GM13977 (cell line): ENCODE measurements at regions not wholly inside any gene's neighbourhood (a gene's known extent, or its start where the extent isn't known, plus 50 kb on each side); places are given as distances from the start of the nearest gene placed in this dataset.

Source experiments
- DNase-seq: peaks from one replicate; pipeline ENCODE4 v3.0.0; 2012; ENCODE audit warnings: low spot score
- in situ Hi-C: fragments of 300-500 bp; cut with MboI; formaldehyde crosslinking; loops from one replicate; pipeline ENCODE4 v1.12.0; 2022; ENCODE audit warnings: low sequenced_read_pairs, low pct_unique_long_range_greater_than_20kb, mixed read lengths, inconsistent platforms; ENCODE audit not compliant: unreplicated experiment
- TF ChIP-seq, protein P1 (sequence below): IDR thresholded peaks from 2 replicates; pipeline ENCODE4 v1.5.1; 2012; ENCODE audit warnings: mild to moderate bottlenecking, control low read depth; ENCODE audit not compliant: insufficient read depth; ENCODE audit errors: extremely low read depth, missing control alignments

DNA sequence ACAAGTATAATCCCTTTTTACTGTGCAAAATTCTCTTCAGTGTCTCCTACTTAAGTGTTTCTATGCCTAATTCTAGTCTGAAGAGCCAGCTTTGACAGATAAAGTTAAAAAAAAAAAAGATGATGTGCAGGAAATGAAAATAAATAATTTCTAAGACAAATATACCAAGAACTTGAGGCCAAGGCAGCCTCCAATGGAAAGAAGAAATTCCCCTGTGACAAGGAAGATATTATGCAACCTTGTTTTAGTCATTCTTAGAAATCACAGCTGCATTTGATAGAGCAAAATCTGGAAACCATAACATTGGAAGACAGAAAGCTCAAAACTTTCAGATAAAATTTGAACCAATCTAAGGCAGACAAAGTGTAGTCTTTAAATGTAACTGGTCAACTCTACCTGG is 375.9 kb upstream of the TLE4 start:
- in situ Hi-C loops = no loop called here
- no peak for DNase-seq
- TF ChIP-seq, protein P1, sequence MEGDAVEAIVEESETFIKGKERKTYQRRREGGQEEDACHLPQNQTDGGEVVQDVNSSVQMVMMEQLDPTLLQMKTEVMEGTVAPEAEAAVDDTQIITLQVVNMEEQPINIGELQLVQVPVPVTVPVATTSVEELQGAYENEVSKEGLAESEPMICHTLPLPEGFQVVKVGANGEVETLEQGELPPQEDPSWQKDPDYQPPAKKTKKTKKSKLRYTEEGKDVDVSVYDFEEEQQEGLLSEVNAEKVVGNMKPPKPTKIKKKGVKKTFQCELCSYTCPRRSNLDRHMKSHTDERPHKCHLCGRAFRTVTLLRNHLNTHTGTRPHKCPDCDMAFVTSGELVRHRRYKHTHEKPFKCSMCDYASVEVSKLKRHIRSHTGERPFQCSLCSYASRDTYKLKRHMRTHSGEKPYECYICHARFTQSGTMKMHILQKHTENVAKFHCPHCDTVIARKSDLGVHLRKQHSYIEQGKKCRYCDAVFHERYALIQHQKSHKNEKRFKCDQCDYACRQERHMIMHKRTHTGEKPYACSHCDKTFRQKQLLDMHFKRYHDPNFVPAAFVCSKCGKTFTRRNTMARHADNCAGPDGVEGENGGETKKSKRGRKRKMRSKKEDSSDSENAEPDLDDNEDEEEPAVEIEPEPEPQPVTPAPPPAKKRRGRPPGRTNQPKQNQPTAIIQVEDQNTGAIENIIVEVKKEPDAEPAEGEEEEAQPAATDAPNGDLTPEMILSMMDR = no peak

DNA sequence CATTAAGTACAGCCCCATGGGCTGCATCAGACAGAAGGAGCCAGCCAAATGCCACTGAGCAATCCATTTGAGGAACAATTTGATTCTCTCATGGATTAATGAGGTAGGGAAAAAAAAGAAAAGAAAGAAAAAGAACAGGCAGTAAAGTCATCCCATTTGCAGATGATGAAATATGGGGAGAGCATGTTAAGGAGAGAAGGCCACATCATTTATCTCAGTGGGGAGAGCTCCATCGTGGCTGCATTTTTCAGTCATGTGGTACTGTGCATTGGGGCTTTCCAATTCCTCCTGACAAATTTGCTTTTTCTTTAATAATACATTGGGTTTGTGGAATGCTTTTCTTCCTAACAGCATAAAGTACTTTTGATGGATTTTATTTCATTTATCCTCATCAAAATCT is 375.2 kb upstream of the TLE4 start:
- TF ChIP-seq, protein P1 = no peak
- in situ Hi-C loops = no loop called here
- no peak for DNase-seq

DNA sequence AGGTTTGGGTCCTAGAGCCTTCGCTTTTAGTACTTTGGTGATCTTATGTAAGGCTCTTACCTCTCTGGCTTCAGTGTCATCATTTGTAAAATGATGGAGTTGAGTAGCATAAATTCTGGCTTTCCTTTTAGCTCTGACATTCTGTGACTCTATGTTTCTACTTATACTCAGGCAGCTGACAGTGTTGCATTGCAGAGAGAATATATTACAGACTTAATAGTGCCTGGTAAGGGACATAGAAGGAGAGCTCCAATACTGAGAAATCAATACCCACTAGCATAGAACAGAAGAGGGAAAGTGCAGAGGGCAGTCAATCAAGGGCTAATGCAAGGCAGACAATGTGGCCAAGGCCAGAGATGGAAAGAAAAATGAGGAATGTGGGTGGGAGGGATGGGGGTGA is 371.4 kb upstream of the TLE4 start:
- DNase-seq = no peak
- TF ChIP-seq, protein P1 = no peak
- in situ Hi-C loops = no loop called here

DNA sequence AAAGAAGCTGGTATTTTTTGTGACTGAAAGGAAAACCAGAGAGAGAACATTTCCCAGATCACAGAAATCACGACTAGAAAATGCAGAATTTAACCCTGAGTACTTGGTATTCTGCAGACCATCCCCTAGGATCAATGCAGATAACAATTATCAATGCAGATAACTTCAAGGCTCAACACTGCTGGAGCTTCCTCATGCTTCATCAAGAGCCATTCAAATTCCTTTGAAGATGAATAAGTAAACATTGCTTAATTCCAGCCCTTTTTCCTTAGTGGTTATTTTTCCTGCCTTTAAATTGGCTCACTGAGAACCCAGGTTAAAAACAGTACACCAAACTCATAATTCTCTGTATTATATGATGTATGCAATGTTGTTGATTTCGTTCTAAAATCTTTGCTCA is 370.1 kb upstream of the TLE4 start:
- TF ChIP-seq, protein P1 = no peak
- in situ Hi-C loops = no loop called here
- DNase-seq = no peak

DNA sequence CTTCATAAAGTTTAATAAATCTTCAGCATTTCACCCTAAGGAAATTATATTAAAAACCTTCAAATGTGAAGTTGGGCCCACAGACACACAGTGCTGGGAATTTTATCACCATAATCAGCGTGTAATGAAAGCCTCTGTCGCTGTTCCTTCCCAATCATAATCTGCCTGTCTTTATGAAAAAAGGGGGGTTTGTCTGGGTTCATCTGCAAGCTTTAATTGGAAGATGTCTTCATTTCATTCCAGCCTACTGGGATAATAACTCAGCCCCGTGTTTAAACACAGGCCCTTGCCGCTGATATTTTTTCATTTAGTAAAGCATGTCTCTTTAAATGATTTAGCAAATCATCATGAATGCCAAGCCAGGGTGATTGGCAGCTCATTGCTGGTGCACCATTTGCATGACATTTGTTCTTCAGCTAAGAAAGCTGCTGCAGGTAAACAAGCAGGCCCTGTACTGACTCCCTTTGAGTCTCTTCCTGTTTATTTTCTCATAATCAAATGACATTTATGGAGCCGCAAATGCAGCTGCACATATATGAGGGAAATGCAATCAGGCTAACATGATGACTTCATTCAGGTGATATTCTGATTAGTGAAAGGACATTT is 362.9 kb upstream of the TLE4 start:
- DNase-seq = no peak
- TF ChIP-seq, protein P1 = no peak
- in situ Hi-C loops = no loop called here

DNA sequence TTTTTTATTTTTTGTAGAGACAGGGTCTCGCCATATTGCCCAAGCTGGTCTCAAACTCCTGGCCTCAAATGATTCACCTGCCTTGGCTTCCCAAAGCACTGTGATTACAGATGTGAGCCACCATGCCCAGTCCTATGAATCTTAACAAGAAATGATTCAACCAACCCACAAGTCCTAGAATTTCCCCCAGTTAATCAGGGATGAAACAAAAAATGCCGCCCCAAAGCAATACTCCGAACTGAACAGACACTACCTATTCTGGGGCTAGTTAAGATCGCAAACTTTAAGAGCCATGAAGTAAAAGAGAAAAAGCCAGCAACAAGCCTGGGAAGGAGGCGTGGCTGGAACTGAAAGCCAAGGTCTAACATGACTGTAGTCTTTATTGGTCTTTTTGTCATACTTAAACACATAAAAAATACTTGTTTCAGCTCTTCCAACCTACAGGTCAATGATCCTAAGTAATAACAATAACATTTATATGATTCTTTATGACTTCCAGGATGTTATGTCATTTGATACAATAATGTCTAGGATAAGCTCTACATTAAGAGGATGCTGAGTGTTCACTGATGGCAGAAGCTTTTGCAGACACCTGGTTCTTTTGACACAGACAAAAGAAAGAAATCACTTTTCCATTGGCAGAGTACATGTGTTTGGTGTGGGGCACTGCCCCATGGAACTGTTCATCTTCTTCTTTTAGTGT is 361.1 kb upstream of the TLE4 start:
- DNase-seq = no peak
- in situ Hi-C loops = no loop called here
- TF ChIP-seq, protein P1 = no peak
